ENCODE measurements at regions not wholly inside any gene's neighbourhood (a gene's known extent, or its start where the extent isn't known, plus 50 kb on each side); places are given as distances from the start of the nearest gene placed in this dataset.

DNA sequence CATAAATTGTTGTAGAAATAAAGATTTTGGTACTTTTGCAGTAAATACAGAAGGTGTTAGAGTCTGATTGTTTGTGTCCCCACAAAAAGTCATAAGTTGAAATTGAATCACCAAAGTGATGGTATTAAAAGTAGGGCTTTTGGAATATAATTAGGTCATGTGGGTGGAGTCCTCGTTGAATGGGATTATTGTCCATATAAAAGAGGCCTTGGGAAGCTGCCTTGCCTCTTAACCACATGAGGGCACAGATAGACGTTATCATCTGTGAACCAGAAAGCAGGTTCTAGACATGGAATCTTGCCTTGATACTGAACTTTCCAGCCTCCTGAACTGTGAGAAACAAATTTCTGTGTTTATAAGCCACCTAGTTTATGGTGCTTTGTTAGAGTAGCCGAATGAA, 186.8 kb downstream of the PRR20E start:
- TF ChIP-seq CTCF (IDR thresholded peaks at IDR 0.05; ENCODE audit: control extremely low read depth in 1 of 3, insufficient read depth in 1 of 3, low read depth in 1 of 3, low read length in 3 of 3): no peak
- TF ChIP-seq RXRA (IDR thresholded peaks at IDR 0.05; ENCODE audit: insufficient read depth, low read depth, low read length): no peak
- no peak for TF ChIP-seq TAF1 (IDR thresholded peaks at IDR 0.05; ENCODE audit: low read depth, low read length)
- TF ChIP-seq CBX8 (IDR thresholded peaks at IDR 0.05; ENCODE audit: borderline replicate concordance, low read depth, low read length): no peak

Measured in H1 (cell line).